Coronary artery (tissue), 2 donors: ENCODE measurements at regions not wholly inside any gene's neighbourhood (a gene's known extent, or its start where the extent isn't known, plus 50 kb on each side); places are given as distances from the start of the nearest gene placed in this dataset.

Experiments
- DNase-seq: peaks from one replicate; pipeline ENCODE4 v3.0.0-alpha.2; 2017; ENCODE audit warnings: low spot score
- H3K27ac ChIP-seq, 2 donors: fragments of 200-600 bp; sonication (generic); one replicate each; pipeline ENCODE4 v1.5.1; 2016 to 2019
- H3K4me3 ChIP-seq: fragments of 200-600 bp; sonication (generic); 2 replicates; pipeline ENCODE4 v1.5.1; 2016; ENCODE audit warnings: mild to moderate bottlenecking, moderate library complexity
- CTCF ChIP-seq: fragments of 200-600 bp; sonication (generic); IDR thresholded peaks from one replicate; pipeline ENCODE4 v1.5.1; 2019; ENCODE audit warnings: antibody characterized with exemption

GRCh38 chr5:135105105-135105484 is 71.1 kb upstream of the PITX1 start:
- TF ChIP-seq CTCF, result no peak
- H3K27ac ChIP-seq, result no peak overlapping the region
- no peak overlapping the region for H3K4me3 ChIP-seq
- DNase-seq, result peak; percentile 45

- Histone ChIP-seq H3K4me3 (no peak overlapping the region), H3K27ac (no peak overlapping the region)
- DNase-seq, result no peak
- TF ChIP-seq CTCF, result no peak
These were observed 69.5 kb upstream of the PITX1 start for GRCh38 chr5:135103575-135103853.

- DNase-seq, result peak; percentile 59
- TF ChIP-seq CTCF, result no peak
- H3K27ac ChIP-seq, result no peak overlapping the region
- H3K4me3 ChIP-seq, result no peak overlapping the region
These were observed 68.9 kb upstream of the PITX1 start for GRCh38 chr5:135102716-135103574.

GRCh38 chr5:135100431-135100830 is 66.4 kb upstream of the PITX1 start:
- no peak overlapping the region for H3K27ac ChIP-seq
- H3K4me3 ChIP-seq, result no peak overlapping the region
- no peak for TF ChIP-seq CTCF
- DNase-seq, result peak; percentile 36

- peak; percentile 35 for DNase-seq
- TF ChIP-seq CTCF, result no peak
- no peak overlapping the region for H3K27ac ChIP-seq
- no peak overlapping the region for H3K4me3 ChIP-seq
These were observed 66.0 kb upstream of the PITX1 start for GRCh38 chr5:135100011-135100410.

- TF ChIP-seq CTCF, result no peak
- no peak overlapping the region for H3K27ac ChIP-seq
- no peak for DNase-seq
- H3K4me3 ChIP-seq, result no peak overlapping the region
These were observed 63.4 kb upstream of the PITX1 start for GRCh38 chr5:135097390-135097789.

GRCh38 chr5:135095871-135096270 is 61.8 kb upstream of the PITX1 start:
- Histone ChIP-seq H3K4me3 (no peak overlapping the region), H3K27ac (no peak overlapping the region)
- no peak for TF ChIP-seq CTCF
- no peak for DNase-seq
